ENCODE measurements at regions not wholly inside any gene's neighbourhood (a gene's known extent, or its start where the extent isn't known, plus 50 kb on each side); places are given as distances from the start of the nearest gene placed in this dataset.

DNA sequence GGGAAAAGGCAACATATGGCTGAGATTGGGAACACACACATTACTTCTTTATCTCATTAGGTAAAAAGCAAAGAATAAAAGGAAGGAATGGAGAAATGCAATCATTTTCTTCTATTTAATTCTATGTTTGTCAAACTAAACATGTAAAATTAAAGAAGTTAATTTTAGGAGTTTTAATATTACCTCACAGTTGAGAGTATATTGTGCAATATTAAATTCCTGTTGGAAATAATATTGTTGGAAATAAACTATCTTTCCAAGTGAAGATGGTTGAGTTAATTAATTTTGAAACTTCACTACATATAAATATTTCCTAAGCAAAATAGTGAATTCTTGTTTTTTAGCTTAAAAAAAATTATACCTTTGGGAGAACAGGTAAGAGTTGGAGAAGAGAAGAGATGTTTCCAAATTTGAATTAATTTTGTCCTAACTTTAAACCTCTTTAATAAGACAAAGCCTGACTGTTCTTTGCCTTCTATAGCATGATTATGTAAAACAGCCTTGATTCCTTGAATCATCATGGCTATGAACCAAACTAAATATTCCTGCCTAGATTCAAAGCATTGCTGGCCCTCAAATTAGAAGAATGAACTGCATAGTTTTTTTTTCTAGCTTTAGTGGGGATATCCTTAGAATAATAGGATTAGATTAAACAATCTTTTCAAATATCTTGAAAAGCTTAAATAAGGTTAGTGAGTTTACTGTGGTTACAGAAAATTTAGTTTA is 1349.1 kb upstream of the ADGRB3 start:
- no peak for TF ChIP-seq ZFX (IDR thresholded peaks at IDR 0.05; ENCODE audit: borderline replicate concordance)
- TF ChIP-seq, protein P1, sequence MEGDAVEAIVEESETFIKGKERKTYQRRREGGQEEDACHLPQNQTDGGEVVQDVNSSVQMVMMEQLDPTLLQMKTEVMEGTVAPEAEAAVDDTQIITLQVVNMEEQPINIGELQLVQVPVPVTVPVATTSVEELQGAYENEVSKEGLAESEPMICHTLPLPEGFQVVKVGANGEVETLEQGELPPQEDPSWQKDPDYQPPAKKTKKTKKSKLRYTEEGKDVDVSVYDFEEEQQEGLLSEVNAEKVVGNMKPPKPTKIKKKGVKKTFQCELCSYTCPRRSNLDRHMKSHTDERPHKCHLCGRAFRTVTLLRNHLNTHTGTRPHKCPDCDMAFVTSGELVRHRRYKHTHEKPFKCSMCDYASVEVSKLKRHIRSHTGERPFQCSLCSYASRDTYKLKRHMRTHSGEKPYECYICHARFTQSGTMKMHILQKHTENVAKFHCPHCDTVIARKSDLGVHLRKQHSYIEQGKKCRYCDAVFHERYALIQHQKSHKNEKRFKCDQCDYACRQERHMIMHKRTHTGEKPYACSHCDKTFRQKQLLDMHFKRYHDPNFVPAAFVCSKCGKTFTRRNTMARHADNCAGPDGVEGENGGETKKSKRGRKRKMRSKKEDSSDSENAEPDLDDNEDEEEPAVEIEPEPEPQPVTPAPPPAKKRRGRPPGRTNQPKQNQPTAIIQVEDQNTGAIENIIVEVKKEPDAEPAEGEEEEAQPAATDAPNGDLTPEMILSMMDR (IDR thresholded peaks at IDR 0.05), result no peak
- H3K27ac ChIP-seq, result no peak overlapping the region

DNA sequence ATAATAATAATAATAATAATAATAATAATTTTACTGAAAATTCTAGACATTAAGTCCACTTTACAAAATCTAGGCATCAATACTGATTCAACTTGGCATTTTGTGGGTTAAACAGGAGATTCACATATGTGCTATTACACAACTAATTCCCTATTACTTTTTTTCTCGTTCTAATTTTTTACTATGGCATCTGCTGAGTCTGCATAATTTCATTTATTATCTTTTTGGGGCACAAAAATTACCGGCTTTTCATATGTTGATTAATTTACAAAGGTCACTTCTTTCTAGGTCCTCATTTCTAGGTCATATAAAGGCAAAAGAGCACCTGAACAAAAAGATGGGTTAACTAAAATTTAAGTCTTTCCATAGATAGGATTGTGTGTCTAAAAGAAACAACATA is 1357.8 kb upstream of the ADGRB3 start:
- TF ChIP-seq ZFX (IDR thresholded peaks at IDR 0.05; ENCODE audit: borderline replicate concordance), result no peak
- TF ChIP-seq, protein P1 (IDR thresholded peaks at IDR 0.05), result no peak

DNA sequence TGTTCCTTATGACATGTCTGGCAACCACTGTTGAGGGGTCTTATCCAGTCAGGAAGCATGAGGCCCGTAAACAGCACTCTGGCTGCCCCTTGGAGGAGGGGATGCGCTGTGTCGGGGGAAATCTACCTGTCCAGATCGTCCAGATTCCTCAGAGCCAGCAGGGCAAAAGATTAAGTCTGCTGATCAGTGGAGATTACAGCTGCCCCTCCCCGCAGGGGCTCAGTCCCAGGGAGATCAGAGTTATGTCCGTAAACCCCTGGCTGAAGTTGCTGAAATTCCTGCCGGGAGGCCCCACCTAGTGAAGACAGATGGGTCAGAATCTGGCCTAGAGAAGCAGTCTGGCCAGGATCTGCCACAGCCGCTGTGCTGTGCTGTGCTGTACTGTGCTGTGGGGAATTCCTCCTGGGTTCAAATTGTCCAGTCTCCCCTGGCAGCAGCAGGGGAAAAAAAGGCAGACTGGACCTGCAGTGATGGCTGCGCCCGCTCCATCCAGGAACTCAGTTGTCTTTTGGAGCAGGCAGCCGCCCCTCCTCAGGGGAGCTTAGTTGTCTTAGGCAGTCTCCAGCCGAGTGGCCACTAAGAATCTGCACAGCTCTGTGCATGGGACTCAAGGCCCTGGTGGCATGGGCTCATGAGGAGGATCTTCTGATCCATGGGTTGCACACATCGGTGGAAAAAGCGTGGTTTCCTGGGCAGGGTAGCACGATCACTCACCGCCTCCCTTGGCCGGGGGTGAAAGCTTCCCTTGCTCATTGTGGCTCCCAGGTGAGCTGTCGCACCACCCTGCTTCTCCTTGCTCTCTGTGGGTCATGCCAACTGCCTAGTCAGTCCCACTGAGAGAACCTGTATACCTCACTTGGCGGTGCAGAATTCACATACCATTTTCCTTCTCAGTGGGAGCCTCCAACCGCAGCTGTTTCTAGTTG is 1368.8 kb upstream of the ADGRB3 start:
- no peak for TF ChIP-seq ZFX (IDR thresholded peaks at IDR 0.05; ENCODE audit: borderline replicate concordance)
- TF ChIP-seq, protein P1 (IDR thresholded peaks at IDR 0.05), result no peak
- H3K27ac ChIP-seq, result no peak overlapping the region

More for the DNA sequence above, 1357.8 kb upstream of the ADGRB3 start:
- H3K27ac ChIP-seq, result no peak overlapping the region

DNA sequence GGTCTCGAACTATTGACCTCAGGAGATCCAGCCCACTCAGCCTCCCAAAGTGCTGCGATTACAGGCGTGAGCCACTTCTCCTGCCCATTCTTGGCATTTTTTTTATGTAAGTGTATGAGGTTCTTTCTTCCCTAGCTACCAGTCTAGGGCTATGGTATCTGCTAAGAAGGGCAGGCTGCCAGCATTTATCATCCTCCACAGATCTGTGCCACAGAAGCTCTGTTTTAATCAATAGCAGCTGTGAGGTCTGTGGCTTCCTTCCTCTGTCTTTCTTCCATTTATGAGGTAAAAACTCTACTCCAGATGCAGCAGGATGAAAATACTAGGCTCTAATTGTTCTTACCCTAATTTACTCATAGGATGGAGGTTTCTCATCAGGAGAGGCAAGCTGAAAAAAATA is 1382.4 kb upstream of the ADGRB3 start:
- TF ChIP-seq ZFX (IDR thresholded peaks at IDR 0.05; ENCODE audit: borderline replicate concordance), result no peak
- TF ChIP-seq, protein P1 (IDR thresholded peaks at IDR 0.05), result no peak
- no peak overlapping the region for H3K27ac ChIP-seq

DNA sequence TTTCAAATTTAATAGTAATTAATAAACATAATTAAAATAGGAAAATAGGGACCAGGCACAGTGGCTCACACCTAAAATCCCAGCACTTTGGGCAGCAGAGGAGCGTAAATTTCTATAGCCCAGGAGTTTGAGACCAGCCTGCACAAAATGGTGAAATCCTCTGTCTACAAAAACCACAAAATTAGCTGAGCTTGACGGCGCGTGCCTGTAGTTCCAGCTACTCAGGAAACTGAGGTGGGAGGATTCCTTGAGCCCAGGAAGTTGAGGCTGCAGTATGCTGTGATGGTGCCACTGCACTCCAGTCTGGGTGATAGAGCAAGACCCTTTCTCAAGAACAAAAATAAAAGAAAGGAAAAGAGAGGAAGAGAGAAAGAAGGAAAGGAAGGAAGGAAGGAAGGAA is 1387.0 kb upstream of the ADGRB3 start:
- TF ChIP-seq, protein P1 (IDR thresholded peaks at IDR 0.05), result no peak
- TF ChIP-seq ZFX (IDR thresholded peaks at IDR 0.05; ENCODE audit: borderline replicate concordance), result no peak
- H3K27ac ChIP-seq, result no peak overlapping the region

DNA sequence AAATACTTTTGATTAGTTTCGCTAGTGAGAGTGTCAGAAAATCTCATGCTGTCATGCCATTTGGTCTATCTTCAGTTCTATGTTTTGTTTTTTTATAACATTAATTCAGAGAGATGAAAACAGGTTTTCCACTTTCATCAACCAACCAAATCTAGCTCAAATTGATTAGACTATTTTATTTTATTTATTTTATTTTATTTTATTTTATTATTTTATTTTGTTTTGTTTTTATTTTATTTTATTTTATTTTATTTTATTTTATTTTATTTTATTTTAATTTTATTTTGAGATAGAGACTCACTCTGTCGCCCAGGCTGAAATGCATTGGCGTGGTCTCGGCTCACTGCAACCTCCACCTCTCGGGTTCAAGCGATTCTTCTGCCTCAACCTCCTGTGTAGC is 1391.0 kb upstream of the ADGRB3 start:
- H3K27ac ChIP-seq, result no peak overlapping the region
- TF ChIP-seq, protein P1 (IDR thresholded peaks at IDR 0.05), result no peak
- TF ChIP-seq ZFX (IDR thresholded peaks at IDR 0.05; ENCODE audit: borderline replicate concordance), result no peak

DNA sequence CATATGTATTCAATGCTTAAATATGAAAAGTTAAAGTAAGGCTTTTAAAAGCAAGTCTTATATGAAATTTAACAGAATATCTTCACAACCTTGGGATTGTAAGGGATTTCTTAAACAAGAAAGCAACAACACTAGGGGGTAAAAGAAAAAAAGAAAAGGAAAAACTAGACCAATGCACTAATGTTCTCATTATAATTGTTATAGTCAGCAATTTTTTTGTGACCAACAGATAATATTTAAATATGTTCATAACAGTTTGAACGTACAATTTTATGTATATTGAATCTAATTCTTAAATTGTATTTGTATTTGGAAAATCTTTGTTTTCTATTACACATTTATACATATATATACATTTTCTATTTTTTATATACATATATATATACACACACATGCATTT is 1397.8 kb upstream of the ADGRB3 start:
- no peak for TF ChIP-seq ZFX (IDR thresholded peaks at IDR 0.05; ENCODE audit: borderline replicate concordance)
- TF ChIP-seq, protein P1 (IDR thresholded peaks at IDR 0.05), result no peak
- no peak overlapping the region for H3K27ac ChIP-seq
